Spleen (tissue), 7 donors: ENCODE measurements at regions not wholly inside any gene's neighbourhood (a gene's known extent, or its start where the extent isn't known, plus 50 kb on each side); places are given as distances from the start of the nearest gene placed in this dataset.

Experiments used
- POLR2A ChIP-seq, 3 donors: fragments of 450-650 bp; IDR thresholded peaks; one replicate each; pipeline ENCODE4 v1.5.1; 2017; ENCODE audit warnings: antibody characterized with exemption in 3 of 3, mild to moderate bottlenecking in 1 of 3
- TF ChIP-seq, protein P1 (sequence below), 11 experiments: fragments of 200-600 bp in 7 of 11; fragments of 450-650 bp in 4 of 11; sonication (generic) in 4 of 11; IDR thresholded peaks in 8 of 11; conservative IDR thresholded peaks in 3 of 11; 1 replicate in 7 of 11; 2 replicates in 4 of 11; pipeline versions ENCODE4 v1.4.0 to v1.8.0; 2016 to 2021; ENCODE audit warnings: antibody characterized with exemption in 11 of 11, inconsistent platforms in 4 of 11, mild to moderate bottlenecking in 1 of 11
- donor health status: DM: no; HTN: no; CAD: no; lungs with moderate emphysema.
- donor health status: DM: no; HTN: no; CAD: no.
- donor health status: DM: no; HTN: no; CAD: no.

DNA sequence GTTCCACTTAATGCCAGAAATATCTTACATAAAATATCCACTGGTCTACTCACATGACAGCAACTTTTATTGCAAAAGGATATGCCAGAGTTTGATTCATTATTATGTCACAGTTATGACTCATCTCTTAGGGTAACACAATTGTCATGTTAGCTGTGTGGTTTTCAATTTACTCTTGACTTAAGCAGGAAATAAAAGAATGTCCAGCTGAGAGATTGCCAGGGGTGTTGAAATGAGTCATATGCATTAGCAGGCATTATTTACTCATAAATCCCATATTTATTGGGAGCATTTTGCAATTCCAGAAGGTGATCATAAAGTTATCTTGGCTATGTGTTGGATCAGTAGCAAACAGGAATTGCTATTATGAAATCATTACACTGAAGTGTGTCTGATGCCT lies 1164.6 kb upstream of the CDH18 start:
- TF ChIP-seq, protein P1, sequence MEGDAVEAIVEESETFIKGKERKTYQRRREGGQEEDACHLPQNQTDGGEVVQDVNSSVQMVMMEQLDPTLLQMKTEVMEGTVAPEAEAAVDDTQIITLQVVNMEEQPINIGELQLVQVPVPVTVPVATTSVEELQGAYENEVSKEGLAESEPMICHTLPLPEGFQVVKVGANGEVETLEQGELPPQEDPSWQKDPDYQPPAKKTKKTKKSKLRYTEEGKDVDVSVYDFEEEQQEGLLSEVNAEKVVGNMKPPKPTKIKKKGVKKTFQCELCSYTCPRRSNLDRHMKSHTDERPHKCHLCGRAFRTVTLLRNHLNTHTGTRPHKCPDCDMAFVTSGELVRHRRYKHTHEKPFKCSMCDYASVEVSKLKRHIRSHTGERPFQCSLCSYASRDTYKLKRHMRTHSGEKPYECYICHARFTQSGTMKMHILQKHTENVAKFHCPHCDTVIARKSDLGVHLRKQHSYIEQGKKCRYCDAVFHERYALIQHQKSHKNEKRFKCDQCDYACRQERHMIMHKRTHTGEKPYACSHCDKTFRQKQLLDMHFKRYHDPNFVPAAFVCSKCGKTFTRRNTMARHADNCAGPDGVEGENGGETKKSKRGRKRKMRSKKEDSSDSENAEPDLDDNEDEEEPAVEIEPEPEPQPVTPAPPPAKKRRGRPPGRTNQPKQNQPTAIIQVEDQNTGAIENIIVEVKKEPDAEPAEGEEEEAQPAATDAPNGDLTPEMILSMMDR (IDR thresholded peaks at IDR 0.05 in 8 of 11, conservative IDR thresholded peaks at IDR 0.05 in 3 of 11), result no peak
- TF ChIP-seq POLR2A (IDR thresholded peaks at IDR 0.05), result no peak
